GM12864 (cell line): ENCODE measurements at regions not wholly inside any gene's neighbourhood (a gene's known extent, or its start where the extent isn't known, plus 50 kb on each side); places are given as distances from the start of the nearest gene placed in this dataset.

Experiments used
- DNase-seq: peaks from one replicate; pipeline ENCODE4 v3.0.0-alpha.2; 2011; ENCODE audit warnings: low read depth
- H3K4me3 ChIP-seq: 2 replicates; pipeline ENCODE4 v1.5.1; 2011; ENCODE audit warnings: mild to moderate bottlenecking, low read depth, low read length, control low read depth
- TF ChIP-seq, protein P1 (sequence below): IDR thresholded peaks from 2 replicates; pipeline ENCODE4 v1.5.1; 2011; ENCODE audit warnings: low read depth, mild to moderate bottlenecking, moderate library complexity, low read length, control low read depth, inconsistent platforms; ENCODE audit errors: missing control alignments

DNA sequence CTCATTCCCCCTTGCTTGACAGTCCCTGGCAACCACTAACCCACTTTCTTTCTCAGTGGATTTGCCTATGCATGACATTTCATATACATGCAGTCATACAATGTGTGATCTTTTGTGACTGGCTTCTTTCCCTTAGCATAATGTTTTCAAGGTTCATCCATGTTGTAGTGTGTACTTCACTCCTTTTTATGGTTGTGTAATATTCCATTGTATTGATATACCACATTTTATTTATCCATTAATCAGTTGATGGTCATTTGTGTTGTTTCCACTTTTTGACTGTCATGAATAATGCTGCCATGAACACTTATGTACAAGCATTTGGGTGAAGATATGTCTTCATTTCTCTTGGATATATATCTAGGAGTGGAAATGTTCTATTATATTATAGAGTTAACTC is 127.7 kb upstream of the GRIK3 start:
- TF ChIP-seq, protein P1, sequence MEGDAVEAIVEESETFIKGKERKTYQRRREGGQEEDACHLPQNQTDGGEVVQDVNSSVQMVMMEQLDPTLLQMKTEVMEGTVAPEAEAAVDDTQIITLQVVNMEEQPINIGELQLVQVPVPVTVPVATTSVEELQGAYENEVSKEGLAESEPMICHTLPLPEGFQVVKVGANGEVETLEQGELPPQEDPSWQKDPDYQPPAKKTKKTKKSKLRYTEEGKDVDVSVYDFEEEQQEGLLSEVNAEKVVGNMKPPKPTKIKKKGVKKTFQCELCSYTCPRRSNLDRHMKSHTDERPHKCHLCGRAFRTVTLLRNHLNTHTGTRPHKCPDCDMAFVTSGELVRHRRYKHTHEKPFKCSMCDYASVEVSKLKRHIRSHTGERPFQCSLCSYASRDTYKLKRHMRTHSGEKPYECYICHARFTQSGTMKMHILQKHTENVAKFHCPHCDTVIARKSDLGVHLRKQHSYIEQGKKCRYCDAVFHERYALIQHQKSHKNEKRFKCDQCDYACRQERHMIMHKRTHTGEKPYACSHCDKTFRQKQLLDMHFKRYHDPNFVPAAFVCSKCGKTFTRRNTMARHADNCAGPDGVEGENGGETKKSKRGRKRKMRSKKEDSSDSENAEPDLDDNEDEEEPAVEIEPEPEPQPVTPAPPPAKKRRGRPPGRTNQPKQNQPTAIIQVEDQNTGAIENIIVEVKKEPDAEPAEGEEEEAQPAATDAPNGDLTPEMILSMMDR, result no peak
- H3K4me3 ChIP-seq, result no peak overlapping the region
- DNase-seq, result no peak

DNA sequence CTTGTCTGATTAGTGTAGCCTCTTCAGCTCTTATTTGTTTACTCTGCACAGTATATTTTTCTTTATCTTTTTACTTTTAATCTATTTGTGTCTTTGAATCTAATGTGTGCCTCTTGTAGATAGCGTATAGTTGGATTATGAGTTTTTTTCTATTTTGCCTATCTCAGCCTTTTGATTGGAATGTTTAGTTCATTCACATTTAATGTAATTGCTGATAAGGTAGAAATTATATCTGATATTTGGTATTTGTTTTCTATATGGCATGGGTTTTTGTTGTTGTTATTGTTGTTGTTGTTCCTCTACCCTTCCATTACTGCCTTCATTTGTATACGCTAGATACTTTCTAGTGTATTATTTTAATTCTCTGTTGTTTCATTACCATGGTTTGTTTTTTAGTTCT is 131.7 kb upstream of the GRIK3 start:
- no peak for DNase-seq
- no peak overlapping the region for H3K4me3 ChIP-seq
- TF ChIP-seq, protein P1, result no peak

DNA sequence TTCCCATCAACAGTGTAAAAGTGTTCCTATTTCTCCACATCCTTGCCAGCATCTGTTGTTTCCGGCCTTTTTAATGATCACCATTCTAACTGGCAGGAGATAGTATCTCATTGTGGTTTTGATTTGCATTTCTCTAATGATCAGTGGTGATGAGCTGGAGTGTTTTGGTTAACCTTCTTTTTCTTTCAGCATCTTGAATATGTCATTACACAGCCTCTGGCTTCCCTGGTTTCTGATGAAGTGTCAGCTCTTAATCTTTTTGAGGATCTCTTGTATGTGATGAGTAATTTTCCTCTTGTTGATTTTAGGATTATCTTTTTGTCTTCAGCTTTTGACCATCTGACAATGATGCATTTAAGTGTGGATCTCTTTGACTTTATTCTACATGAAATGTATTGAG is 133.2 kb upstream of the GRIK3 start:
- no peak overlapping the region for H3K4me3 ChIP-seq
- TF ChIP-seq, protein P1, result no peak
- DNase-seq, result no peak

DNA sequence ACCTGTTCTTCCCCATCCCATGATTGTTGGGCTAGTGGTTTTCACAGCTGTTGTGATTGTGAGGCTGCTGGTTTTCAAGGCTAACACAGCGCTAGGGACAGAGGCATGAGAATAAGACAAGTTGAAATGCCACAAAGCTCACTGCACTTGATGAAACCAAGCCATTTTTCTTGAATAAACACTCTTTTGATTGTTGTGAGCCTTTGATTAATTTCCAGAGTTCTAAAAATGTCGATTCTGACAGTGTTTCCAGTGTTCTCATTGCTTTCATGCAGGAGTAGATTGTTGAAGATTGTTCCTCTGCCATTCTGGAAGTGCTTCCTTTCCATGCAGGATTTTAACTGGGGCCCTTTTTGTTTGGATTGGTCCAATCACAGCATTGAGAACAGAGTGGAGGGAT is 134.9 kb upstream of the GRIK3 start:
- H3K4me3 ChIP-seq, result no peak overlapping the region
- no peak for DNase-seq
- TF ChIP-seq, protein P1, result no peak

DNA sequence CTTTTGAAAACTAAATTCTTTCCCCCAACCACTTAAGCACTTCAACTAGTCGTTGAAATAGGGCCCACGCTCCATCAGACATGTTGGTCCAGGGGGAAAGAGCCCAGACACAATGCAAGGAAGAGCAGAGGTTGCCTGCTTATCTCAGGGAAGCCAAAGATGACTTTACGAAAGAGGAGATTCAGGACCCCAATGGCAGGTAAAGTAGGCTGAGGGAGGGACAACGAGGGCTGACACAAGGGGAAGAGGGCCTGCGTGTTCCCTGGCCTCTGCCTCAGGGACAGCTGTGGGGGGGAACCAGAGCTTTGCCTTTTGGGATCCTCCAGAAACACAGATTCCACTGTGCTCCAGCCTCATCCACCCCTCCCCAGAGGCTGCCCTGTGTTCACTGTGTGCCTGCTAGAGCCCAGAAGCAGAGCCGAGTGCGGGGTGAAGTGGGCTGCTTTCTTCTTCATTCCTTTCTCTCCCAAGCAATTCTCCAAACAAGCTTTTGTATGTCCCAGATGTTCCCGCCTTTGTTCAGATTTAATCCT is 135.5 kb upstream of the GRIK3 start:
- DNase-seq, result no peak
- no peak overlapping the region for H3K4me3 ChIP-seq
- TF ChIP-seq, protein P1, result no peak

DNA sequence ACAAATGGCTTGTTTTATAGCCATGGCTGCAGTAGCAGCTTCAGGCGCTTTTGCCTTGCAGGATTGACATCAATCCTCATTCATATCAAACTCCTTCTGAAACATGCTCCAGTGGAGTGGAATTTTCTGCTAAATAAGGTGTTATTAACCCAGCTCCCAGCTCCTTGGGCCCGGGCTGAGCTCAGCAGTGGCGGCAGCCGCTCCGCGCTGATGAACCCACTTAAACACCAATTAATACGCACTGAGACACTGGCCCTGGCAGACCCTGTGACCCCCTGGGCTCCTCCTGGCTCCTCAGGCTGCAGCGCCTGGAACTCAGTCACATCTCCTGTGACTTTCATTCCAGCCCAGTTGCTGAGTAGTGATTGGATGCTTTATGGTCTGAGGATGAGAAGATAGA is 137.4 kb upstream of the GRIK3 start:
- DNase-seq, result no peak
- H3K4me3 ChIP-seq, result no peak overlapping the region
- TF ChIP-seq, protein P1, result no peak

DNA sequence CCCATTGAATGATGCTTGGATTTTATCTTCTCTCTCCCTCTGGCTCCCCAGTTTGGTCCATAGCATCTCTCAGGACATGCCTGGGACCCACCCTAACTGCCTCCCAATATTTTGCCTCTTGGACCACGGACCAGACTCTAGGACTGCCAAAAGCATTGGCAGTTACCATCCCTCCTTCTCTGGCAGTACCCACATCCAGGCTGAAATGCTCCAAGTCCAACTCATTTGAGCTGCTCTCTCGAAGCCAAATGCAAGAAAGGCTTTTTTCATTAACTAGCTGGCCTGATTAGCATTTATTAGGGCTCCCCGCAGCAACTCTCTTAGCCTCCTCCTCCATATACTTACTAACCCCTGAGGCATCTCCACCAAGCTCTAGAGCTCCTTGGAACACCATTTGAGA is 140.0 kb upstream of the GRIK3 start:
- no peak for DNase-seq
- no peak overlapping the region for H3K4me3 ChIP-seq
- TF ChIP-seq, protein P1, result no peak
